HG03196 (cell line): ENCODE measurements at regions not wholly inside any gene's neighbourhood (a gene's known extent, or its start where the extent isn't known, plus 50 kb on each side); places are given as distances from the start of the nearest gene placed in this dataset.
"Not testable (repeated sequence)": the region's sequence is repeated elsewhere in the genome, so short reads cannot be mapped to it uniquely, and the experiment has no call there.

Experiments used
- ATAC-seq: cut with Tn5 transposase; IDR thresholded peaks from one replicate; pipeline ENCODE4 v1.9.1; 2021; ENCODE audit not compliant: unreplicated experiment

- no peak for ATAC-seq
Observed at GRCh38 chr20:48492015-48492714, 335.6 kb downstream of the PREX1 start.

- ATAC-seq = no peak
Observed at GRCh38 chr20:48490961-48491831, 336.6 kb downstream of the PREX1 start.

- ATAC-seq = not testable (repeated sequence)
Observed at GRCh38 chr20:48490341-48490740, 337.5 kb downstream of the PREX1 start.

- no peak for ATAC-seq
Observed at GRCh38 chr20:48489656-48490055, 338.1 kb downstream of the PREX1 start.

GRCh38 chr20:48489046-48489463 is 338.7 kb downstream of the PREX1 start:
- ATAC-seq = no peak

GRCh38 chr20:48488334-48489034 is 339.3 kb downstream of the PREX1 start:
- ATAC-seq = not testable (repeated sequence)

- no peak for ATAC-seq
Observed at GRCh38 chr20:48486065-48486464, 341.7 kb downstream of the PREX1 start.

- ATAC-seq = not testable (repeated sequence)
Observed at GRCh38 chr20:48485153-48485552, 342.6 kb downstream of the PREX1 start.

- no peak for ATAC-seq
Observed at GRCh38 chr20:48483334-48484066, 344.3 kb downstream of the PREX1 start.

GRCh38 chr20:48482790-48483189 is 345.0 kb downstream of the PREX1 start:
- ATAC-seq = no peak

GRCh38 chr20:48480216-48480772 is 347.5 kb downstream of the PREX1 start:
- ATAC-seq = no peak

GRCh38 chr20:48478806-48479585 is 348.8 kb downstream of the PREX1 start:
- no peak for ATAC-seq

- no peak for ATAC-seq
Observed at GRCh38 chr20:48478370-48478769, 349.4 kb downstream of the PREX1 start.

GRCh38 chr20:48476854-48477253 is 350.9 kb downstream of the PREX1 start:
- ATAC-seq = no peak

GRCh38 chr20:48474022-48474421 is 353.8 kb downstream of the PREX1 start:
- no peak for ATAC-seq

GRCh38 chr20:48471759-48472408 is 355.9 kb downstream of the PREX1 start:
- no peak for ATAC-seq

GRCh38 chr20:48471176-48471575 is 356.6 kb downstream of the PREX1 start:
- ATAC-seq = no peak

GRCh38 chr20:48470141-48470540 is 357.7 kb downstream of the PREX1 start:
- ATAC-seq = no peak

GRCh38 chr20:48469026-48469425 is 358.8 kb downstream of the PREX1 start:
- ATAC-seq = no peak
